ENCODE measurements at regions not wholly inside any gene's neighbourhood (a gene's known extent, or its start where the extent isn't known, plus 50 kb on each side); places are given as distances from the start of the nearest gene placed in this dataset.

DNA sequence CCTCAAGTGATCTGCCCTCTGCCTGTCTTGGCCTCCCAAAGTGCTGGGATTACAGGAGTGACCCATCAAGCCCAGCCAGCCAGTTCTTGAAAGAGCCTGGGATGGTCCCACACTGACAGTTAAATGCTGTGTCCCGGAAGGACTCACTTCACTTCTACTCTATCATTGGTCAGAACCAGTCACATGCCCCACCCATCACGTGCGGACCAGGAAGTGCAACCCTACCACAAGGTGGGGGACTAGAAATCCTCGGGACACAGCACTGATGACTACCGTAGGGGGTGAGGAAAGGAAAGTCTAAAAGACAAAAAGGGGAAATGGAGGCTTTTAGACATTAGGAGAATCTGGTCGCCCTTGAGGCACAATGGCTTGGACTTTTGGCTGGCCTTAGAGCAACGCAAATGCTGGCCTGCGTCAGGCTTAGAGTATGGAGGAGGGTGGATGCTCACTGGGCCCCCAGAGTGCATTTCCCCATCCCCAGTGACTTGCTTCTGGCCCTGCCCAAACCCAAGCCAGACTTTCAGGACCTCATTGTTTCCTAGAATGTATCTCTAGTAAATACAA lies 207.7 kb downstream of the TTC8 start:
- TF ChIP-seq EZH2phosphoT487 (IDR thresholded peaks at IDR 0.05) (no peak), EZH2 (IDR thresholded peaks at IDR 0.05) (no peak)
- TF ChIP-seq, protein P1, sequence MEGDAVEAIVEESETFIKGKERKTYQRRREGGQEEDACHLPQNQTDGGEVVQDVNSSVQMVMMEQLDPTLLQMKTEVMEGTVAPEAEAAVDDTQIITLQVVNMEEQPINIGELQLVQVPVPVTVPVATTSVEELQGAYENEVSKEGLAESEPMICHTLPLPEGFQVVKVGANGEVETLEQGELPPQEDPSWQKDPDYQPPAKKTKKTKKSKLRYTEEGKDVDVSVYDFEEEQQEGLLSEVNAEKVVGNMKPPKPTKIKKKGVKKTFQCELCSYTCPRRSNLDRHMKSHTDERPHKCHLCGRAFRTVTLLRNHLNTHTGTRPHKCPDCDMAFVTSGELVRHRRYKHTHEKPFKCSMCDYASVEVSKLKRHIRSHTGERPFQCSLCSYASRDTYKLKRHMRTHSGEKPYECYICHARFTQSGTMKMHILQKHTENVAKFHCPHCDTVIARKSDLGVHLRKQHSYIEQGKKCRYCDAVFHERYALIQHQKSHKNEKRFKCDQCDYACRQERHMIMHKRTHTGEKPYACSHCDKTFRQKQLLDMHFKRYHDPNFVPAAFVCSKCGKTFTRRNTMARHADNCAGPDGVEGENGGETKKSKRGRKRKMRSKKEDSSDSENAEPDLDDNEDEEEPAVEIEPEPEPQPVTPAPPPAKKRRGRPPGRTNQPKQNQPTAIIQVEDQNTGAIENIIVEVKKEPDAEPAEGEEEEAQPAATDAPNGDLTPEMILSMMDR (IDR thresholded peaks at IDR 0.05) = no peak

Data from neural progenitor cell (in vitro differentiated cells).